HEK293T (cell line): ENCODE measurements at regions not wholly inside any gene's neighbourhood (a gene's known extent, or its start where the extent isn't known, plus 50 kb on each side); places are given as distances from the start of the nearest gene placed in this dataset.

Experiments used
- FOXA1 ChIP-seq: fragments of 450-650 bp; IDR thresholded peaks from 2 replicates; pipeline ENCODE4 v1.6.1; 2016; ENCODE audit warnings: mild to moderate bottlenecking
- FOXM1 ChIP-seq: fragments of 450-650 bp; IDR thresholded peaks from 2 replicates; pipeline ENCODE4 v1.6.1; 2017; ENCODE audit warnings: mild to moderate bottlenecking, borderline replicate concordance
- LEF1 ChIP-seq: fragments of 450-650 bp; IDR thresholded peaks from 2 replicates; pipeline ENCODE4 v1.6.1; 2017; ENCODE audit warnings: mild to moderate bottlenecking, borderline replicate concordance
- NFRKB ChIP-seq: fragments of 450-650 bp; IDR thresholded peaks from 2 replicates; pipeline ENCODE4 v1.6.1; 2016; ENCODE audit warnings: mild to moderate bottlenecking, moderate library complexity
- SUZ12 ChIP-seq: fragments of 450-650 bp; IDR thresholded peaks from 2 replicates; pipeline ENCODE4 v1.6.1; 2016; ENCODE audit warnings: mild to moderate bottlenecking
- TARDBP ChIP-seq: fragments of 450-650 bp; IDR thresholded peaks from 2 replicates; pipeline ENCODE4 v1.6.1; 2016

GRCh38 chr17:49903523-49903922, 55.7 kb upstream of the TAC4 start:
- no peak for TF ChIP-seq LEF1
- TF ChIP-seq FOXA1: no peak
- TF ChIP-seq TARDBP: no peak
- TF ChIP-seq SUZ12: no peak
- TF ChIP-seq FOXM1: no peak
- no peak for TF ChIP-seq NFRKB
